GM19238 (cell line): ENCODE measurements at regions not wholly inside any gene's neighbourhood (a gene's known extent, or its start where the extent isn't known, plus 50 kb on each side); places are given as distances from the start of the nearest gene placed in this dataset.
"Not testable (repeated sequence)": the region's sequence is repeated elsewhere in the genome, so short reads cannot be mapped to it uniquely, and the experiment has no call there.

Experiments
- DNase-seq: peaks from one replicate; pipeline ENCODE4 v3.0.0; 2011; ENCODE audit warnings: low spot score; ENCODE audit not compliant: insufficient read length

DNA sequence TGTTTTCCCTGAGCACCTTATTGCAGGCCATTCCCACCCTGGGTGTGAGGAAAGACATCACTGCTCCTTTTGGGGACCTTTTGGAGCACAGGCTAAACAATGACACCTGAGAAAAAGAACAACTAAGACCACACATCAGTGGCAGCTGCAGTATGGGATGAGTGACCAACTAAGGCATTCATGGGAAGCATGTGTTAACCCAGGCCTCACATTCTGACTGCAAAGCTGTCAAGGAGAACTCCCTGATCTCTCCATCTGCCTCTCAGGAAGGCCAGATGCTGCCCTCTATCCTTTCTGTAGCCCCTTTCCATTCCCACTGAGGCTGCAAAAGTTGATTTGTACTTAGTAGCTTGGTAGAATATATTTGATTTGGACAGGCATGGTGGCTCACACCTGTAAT is 130.5 kb upstream of the FOXN2 start:
- no peak for DNase-seq

DNA sequence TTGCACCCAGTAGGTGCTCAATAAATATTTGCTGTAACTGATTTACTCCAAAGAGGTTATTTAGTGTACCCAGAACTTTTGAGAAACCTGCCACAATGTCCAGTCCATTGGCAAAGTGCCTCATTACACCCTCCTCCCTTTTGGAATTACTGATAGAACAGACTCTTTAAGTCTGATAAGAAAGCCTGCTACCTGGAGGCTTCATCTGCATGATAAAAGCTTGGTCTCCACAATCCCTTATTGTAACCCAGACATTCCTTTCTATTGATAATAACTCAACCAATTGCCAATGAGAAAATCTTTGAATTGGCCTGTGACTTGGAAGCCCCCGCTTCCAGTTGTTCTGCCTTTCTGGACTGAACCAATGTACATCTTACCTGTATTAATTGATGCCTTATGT is 127.0 kb upstream of the FOXN2 start:
- no peak for DNase-seq

DNA sequence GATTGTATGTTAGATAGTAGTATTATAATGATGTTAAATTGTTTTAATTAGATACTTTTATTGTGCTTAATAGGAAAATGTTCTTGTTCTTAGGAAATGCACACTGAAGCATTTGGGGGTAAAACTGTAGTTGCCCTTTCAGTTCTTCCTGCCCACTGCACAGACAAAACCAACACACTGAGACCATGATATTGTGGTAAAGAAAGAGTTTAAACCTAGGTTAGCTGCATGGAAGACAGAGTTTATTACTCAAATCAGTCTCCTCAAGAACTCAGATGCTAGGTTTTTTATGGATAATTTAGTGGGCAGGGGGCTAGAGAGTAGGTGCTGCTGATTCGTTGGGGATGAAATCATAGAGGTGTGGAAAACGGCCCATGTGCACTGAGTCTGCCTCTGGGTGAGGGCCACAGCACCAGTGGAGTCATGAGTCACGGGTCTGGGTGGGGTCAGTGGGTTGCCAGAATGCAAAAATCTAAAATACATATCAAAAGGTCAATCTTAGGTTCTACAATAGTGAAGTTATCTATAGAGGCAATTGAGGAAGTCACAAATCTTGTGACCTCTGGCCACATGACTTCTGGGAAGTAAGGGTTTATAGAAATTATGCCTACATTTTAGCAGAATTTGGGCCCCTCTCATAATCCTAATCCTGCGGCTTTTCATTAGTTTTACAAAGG is 124.8 kb upstream of the FOXN2 start:
- DNase-seq: no peak

DNA sequence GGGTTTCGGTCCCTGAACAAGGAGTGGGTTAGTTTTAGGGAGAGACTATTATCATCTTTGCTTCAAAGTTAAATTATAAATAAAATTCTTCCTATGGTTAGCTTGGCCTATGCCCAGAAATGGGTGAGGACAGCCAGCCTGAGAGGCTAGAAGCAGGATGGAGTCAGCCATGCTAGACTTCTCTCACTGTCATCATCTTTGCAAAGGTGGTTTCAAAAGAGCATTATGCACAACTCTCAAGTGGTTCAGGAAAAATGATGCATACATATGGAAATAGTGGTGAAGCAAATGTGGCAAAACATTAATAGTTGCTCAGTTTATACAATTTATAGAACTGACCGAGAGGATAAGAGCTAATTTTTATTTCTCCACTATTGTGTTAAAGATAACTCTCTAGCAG is 124.3 kb upstream of the FOXN2 start:
- no peak for DNase-seq

DNA sequence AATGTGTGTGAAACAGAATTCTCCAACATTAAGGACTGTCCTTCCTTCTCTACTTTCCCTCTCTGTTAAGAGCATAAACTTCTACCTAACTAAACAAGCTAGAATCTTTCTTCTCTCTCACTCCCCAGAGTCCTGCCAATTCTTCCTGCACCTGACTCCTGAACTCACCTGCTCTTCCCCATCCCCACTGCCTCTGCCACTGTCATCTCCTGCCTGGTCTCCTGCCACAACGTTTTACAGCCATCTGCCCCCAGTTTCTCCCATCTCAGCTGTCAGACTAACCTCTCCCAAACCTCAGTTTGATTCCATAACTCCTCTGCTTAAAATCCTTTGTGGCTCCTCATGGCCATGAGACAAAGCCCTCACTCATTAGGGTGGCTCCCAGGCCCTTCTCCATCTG is 119.8 kb upstream of the FOXN2 start:
- no peak for DNase-seq

DNA sequence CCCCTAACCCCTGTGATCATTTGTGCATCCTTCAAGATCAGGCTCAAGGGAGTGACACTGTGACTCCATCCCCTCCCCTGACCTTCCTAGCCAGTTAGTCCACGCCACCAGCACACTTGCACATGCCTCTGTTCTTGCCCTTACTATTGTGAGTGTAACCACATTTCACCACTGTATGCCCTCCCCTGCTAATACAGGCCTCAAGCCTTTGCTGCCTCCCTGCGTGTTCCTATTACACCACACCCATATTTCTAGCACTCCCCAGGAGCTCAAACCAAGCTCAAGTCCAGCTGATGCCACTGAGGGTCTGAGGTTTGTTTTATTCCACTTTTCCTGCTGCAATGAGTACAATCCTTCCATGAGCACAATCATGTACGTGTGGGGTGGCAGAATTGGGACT is 119.3 kb upstream of the FOXN2 start:
- DNase-seq: no peak

DNA sequence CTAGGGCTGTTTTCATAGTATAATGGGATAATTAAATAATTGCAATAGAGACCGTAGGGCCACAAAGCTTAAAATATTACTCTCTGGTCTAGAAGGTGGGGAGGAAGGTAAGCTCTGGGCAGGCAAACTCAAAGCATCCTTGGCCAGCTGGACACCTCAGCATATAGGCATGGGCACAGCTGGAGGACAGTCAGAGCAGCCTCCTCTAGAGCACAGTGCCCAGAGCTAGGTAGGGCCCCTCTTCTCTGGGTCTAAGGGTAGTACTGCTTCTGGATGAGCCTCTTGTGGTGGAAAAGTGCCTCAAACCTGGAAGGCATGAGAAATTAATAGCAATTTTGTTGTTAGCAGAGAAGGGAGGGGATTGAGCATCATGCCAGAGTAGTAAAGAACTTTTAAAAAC is 116.9 kb upstream of the FOXN2 start:
- no peak for DNase-seq

DNA sequence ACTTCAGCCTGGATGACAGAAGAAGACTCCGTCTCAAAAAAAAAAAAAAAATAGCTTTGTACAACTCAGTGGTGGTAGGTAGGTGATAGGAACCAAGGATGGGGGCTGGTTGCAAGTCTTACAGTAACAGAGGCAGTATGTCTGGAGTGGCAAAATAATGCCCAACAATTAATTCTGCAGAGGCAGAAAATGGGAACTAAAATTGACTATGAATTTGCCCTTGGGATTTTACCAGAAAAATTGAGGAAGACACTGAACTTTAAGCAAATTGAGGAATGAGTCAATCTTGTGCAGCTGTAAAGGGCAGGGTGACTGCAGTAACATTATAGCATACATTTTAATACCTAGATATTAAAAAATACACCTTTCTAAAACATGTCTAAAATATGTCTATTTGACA is 116.1 kb upstream of the FOXN2 start:
- DNase-seq: no peak

DNA sequence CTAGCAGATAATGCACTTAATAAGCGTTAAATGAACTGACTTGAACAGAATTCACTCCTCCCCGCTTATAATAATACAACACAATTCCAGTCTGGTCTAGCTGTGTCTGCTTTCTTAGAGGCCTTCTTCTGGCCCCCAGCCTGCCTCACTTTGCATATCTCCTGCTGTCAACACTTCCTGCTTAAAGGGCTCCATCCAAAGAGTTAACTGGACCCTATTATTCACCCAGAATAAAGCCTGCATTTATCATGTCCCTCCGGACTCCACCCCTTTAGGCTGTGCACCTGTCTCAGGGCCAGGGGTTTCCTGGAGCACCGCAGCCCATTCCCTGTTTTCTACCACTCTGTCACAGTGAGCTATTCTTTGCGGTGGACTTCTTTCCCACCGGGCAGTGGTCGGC is 115.4 kb upstream of the FOXN2 start:
- DNase-seq: no peak

DNA sequence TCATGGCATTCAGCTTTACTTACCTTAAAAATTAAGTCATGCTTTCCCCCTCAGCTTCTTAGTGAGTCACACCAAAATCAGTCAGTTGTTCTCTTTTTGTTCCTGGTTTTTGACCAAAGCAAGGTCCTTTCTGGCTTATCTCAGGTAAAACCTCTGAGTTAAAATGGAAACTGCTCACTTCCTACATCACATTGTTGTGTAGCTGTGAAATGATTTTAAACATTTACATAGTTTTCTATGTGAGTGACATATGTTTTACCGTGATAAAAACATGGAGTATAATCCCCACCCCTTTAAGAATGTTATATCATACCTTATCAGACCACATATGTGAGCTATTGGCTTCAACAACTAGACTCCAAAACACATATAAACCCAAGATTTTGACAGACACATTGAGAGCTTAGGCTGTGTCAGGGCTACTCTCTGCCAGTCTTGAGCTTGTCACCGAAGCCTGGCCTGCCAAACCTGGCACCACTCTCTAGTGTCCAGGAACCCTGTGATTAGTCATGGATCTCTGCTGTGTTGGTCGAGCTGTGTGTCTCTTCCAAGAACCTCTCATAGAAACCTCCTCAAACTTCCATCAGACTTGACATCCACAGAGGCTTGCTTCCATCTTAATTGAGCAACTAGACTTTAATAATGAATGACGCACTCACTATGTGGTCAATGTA is 113.7 kb upstream of the FOXN2 start:
- no peak for DNase-seq

DNA sequence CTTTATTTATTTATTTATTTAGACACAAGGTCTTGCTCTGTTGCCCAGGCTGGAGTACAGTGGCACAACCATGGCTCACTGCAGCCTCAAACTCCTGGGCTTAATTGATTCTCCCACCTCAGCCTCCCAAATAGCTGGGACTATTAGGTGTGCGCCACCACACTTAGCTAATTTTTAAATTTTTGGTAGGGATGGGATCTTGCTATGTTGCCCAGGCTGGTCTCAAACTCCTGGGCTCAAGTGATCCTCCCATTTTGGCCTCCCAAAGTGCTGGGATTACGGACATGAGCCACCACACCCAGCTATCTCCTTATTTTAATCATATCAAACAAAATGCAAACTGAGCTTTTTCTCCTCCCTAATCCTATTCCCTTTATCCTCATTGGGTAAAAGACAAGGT is 113.0 kb upstream of the FOXN2 start:
- DNase-seq: not testable (repeated sequence)

DNA sequence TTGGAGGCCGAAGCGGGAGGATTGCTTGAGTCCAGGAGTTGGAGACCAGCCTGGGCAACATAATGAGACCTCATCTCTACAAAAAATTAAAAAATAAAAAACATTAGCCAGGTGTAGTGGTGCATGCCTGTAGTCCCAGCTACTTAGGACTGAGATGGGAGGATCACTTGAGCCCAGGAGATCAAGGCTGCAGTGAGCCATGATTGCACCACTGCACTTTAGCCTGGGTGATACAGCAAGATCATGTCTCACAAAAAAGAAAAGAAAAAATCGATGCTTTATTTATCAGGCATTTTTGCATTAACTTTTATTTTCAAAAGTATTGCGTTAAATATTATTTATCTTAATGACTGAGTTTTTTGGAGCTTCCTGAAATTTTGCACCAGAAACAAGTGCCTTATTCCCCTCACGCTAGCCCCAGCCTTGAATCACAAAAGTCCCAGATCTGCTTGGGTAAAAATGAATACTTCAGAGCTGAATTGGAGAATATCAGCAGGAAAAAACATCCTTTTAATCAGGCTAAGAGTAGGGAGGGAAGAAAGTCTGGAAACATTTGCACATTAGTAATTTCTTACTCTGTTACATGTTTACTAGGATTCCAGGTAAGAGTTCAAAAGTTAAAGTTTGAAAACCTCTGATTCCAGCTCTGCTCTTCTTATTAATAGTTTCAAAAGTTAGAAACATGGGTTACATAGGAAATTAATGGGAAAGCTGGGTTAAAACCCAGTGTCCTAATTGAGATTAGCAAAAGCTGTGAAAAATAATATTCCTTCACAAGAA is 111.4 kb upstream of the FOXN2 start:
- DNase-seq: no peak

DNA sequence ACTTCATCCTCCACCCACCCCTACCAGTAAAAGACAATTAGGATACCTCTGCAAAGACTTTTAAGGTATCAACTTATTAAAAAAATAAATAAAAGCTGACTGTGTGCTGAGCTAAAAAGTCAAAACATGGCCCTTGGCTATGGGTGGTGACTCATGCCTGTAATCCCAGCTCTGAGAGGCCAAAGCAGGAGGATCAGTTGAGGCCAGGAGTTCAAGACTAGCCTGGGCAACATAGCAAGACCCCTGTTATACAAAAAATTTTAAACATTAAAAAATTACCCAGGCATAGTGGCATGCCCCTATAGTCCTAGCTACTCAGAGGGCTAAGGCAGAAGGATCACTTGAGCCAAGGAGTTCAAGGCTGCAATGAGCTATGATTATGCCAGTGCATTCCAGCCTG is 110.8 kb upstream of the FOXN2 start:
- no peak for DNase-seq

DNA sequence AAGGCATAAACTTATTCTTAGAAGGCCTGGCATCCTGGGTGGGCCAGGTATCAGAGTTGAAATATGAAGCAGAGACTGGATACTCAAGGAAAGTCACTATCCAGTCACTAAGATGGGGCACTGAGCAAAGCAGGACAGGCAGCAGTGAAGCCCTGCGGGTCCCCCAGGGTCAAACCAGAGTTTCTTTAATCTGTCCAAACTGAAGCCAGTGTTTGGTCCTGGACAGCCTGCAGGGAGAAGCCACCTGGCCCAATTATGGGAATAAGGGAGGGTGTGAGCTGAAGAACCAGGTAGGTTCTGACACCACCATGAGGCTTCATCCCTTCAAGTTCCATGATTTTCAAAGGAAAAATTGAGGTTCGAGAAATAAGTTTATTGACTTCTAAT is 109.7 kb upstream of the FOXN2 start:
- no peak for DNase-seq

DNA sequence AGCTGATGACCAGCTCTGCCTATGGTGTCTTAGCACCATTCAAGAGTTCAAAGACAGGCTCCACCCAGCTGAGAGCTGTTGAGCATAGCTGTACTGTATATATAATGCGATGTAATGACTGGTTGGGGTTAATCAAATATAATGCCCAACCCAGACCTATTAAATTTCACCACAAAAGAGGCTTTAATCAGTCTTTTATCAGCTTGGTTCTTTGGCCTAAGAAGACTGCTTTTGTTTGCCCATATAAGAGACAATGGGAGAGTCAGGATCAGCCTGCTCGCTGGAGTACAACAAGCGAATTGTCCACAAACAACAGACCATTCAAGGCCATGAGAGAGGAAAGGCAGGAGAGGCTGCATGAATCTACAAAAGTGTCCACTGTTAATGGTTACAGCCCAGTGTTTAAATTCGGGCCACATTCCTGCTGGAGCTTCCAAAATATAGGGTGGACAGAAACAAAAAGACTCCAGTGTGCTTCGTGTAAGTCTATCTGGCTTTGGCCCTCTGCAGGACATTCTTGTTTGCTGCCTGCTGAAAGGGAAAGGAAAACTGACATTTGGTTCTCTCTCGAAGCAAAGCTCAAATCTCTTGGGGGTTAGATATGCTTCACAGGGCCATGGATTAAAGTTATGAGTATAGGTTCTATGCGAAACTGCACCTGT is 109.2 kb upstream of the FOXN2 start:
- DNase-seq: peak; percentile 17

DNA sequence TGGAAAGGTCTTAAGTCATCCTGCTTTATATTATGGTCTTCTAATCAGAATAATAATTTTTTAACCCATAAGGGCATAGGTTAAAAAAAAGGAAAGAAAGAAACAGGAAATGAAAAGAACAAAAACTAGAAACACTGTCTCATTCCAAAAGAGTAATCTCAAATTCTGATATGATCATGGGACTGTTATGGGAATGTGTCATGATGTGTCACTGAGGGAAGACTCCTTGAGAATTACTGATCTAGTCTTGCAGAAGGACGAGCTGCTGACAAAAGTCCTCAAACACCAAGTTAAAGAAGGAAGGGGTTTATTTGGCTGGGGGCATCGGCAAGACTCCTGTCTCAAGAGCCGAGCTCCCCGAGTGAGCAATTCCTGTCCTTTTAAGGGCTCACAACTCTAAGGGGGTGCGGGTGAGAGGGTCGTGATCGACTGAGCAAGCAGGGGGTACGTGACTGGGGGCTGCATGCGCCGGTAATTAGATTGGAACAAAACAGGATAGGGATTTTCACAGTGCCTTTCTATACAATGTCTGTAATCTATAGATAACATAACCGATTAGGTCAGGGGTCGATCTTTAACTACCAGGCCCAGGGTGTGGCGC is 108.3 kb upstream of the FOXN2 start:
- DNase-seq: not testable (repeated sequence)

DNA sequence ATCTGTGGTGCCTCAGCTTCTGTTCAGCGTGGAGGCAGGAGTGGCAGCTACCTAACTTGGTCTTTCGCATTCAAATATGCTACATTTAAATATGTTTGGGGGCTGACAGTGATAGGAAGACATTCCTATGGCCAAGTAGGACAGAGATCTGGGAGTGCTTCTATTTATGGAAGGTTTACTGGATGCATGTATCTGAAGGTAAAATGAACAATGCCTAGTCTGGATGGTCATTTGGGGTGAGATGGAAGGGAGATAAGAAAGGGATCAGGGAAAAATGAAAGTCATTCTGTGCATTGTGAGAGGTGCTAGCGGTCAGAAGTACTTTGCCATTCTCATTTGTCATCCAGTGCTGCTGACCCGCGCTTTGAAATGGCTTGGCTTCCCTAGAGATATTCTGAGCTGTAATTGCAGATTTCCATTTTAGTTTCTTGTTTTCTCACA is 107.3 kb upstream of the FOXN2 start:
- no peak for DNase-seq

DNA sequence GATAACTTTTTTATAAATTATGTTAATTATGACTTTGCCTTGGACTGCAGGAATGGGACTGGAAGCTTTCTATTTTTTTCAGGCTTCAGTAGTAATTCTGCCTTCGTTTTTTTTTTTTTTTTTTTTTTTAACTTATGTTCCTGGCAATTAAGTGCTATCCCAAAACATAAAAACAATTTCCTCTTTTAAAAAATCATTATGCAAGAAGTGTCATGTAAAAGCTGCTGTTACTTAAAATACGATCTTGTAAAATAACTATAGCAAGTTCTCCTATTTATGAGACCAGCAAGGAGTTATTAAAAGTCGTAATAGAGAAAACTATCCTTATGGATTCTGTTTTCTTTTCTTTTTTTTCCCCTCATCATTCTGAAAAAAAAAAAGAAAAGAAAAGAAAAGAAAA is 106.6 kb upstream of the FOXN2 start:
- DNase-seq: no peak

DNA sequence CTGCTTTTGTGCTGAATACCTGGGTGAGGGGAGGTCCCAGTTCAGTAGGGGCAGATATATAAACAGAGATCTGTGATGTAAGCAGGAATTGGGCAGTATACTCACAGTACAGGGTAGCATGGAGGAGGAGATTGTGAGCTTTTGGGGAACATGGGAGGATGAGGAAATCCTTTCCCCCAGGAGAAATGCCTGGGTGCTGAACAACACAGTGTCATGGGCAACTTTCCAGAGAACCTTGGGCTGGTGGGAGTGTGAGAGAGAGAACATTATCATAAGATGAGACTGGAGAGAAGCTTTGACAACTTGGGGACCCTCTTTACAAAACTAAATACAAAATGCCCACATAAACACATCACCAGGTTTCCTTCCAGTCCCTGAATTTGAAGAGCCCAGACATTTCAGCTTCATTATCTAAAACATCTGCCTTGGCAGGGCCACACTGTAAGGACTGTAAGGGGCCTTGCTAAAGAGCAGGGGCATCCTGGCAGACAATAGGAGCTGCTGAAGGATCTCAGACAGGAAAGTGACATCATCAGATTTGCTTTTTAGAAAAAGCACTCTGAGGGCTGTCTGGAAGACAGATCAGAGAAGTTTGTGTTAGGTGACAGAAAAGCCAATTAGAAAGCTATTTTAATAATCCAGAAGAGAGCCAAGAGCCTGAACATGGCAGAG is 105.1 kb upstream of the FOXN2 start:
- no peak for DNase-seq

DNA sequence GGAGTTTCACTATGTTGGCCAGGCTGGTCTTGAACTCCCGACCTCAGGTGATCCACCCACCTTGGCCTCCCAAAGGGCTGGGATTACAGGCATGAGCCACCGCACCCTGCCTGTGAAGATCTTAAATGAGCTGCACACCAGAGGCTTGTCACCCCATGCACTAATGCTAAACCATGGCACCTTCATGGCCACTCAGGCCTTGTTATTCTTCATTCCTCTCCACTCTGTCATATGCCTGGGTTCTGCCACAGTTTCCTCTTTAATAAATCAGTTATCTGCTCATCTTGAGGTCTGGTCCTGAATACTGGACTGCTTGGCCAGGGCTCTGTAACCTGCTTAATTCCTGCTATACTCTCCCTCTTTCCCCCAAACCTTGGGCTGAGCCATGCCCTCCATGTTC is 104.3 kb upstream of the FOXN2 start:
- no peak for DNase-seq

DNA sequence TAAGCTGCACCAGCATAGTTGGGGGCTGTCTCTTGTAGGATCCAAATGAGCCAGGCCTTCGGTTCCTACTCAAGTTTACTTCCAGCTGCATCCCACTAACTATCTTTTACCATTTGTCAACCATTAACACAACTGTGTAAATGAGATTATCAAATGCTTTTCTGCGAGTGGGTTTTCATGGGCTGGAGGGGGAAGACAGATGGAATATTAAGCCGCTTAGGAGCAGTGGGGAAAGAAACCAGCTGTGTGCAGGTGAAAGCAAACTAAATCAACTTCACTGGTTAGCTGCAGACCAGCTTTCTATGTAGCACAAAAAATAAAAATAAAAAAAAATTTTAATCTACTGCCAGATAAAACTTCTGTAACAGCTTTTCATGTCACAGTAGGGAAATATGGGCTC is 100.8 kb upstream of the FOXN2 start:
- no peak for DNase-seq
